Activated CD4-positive, alpha-beta T cell treated with anti-CD3 and anti-CD28 coated beads for 24 hours (primary cell): ENCODE measurements at regions not wholly inside any gene's neighbourhood (a gene's known extent, or its start where the extent isn't known, plus 50 kb on each side); places are given as distances from the start of the nearest gene placed in this dataset.
"Not testable (repeated sequence)": the region's sequence is repeated elsewhere in the genome, so short reads cannot be mapped to it uniquely, and the experiment has no call there.

Source experiments
- DNase-seq, 2 donors: peaks; one replicate each; pipeline ENCODE4 v3.0.0-alpha.2; 2020; ENCODE audit warnings: low read depth in 2 of 2

- no peak for DNase-seq
These were observed 113.5 kb downstream of the TMEM30B start for GRCh38 chr14:61167642-61168041.

GRCh38 chr14:61160798-61161197 lies 120.3 kb downstream of the TMEM30B start:
- no peak for DNase-seq

GRCh38 chr14:61154641-61155040 lies 126.5 kb downstream of the TMEM30B start:
- DNase-seq = no peak

GRCh38 chr14:61153914-61154545 lies 127.1 kb downstream of the TMEM30B start:
- DNase-seq = no peak

GRCh38 chr14:61153431-61153830 lies 127.7 kb downstream of the TMEM30B start:
- no peak for DNase-seq

- DNase-seq = no peak
These were observed 128.2 kb downstream of the TMEM30B start for GRCh38 chr14:61152851-61153364.

GRCh38 chr14:61151251-61151650 lies 129.9 kb downstream of the TMEM30B start:
- no peak for DNase-seq

GRCh38 chr14:61150851-61151250 lies 130.3 kb downstream of the TMEM30B start:
- no peak for DNase-seq

- no peak for DNase-seq
These were observed 131.2 kb downstream of the TMEM30B start for GRCh38 chr14:61149896-61150295.

GRCh38 chr14:61148742-61149350 lies 132.3 kb downstream of the TMEM30B start:
- DNase-seq = no peak

- no peak for DNase-seq
These were observed 133.1 kb downstream of the TMEM30B start for GRCh38 chr14:61147831-61148549.

GRCh38 chr14:61147381-61147821 lies 133.7 kb downstream of the TMEM30B start:
- DNase-seq = no peak

GRCh38 chr14:61146899-61147298 lies 134.2 kb downstream of the TMEM30B start:
- no peak for DNase-seq

GRCh38 chr14:61145903-61146481 lies 135.1 kb downstream of the TMEM30B start:
- no peak for DNase-seq

- DNase-seq = no peak
These were observed 135.9 kb downstream of the TMEM30B start for GRCh38 chr14:61145034-61145902.

GRCh38 chr14:61144117-61145033 lies 136.8 kb downstream of the TMEM30B start:
- DNase-seq = not testable (repeated sequence)

GRCh38 chr14:61140872-61141271 lies 140.3 kb downstream of the TMEM30B start:
- no peak for DNase-seq

- DNase-seq = no peak
These were observed 140.9 kb downstream of the TMEM30B start for GRCh38 chr14:61140271-61140670.

GRCh38 chr14:61139006-61139599 lies 142.0 kb downstream of the TMEM30B start:
- DNase-seq = no peak

- no peak for DNase-seq
These were observed 148.2 kb downstream of the TMEM30B start for GRCh38 chr14:61132894-61133293.
